Caco-2 (cell line): ENCODE measurements at regions not wholly inside any gene's neighbourhood (a gene's known extent, or its start where the extent isn't known, plus 50 kb on each side); places are given as distances from the start of the nearest gene placed in this dataset.

Source experiments
- BruUV-seq: library from RNA; stranded (reverse); fragments of 400-500 nt; replicated peaks from 2 replicates; lab custom pipeline; 2021; lab: Mats Ljungman, UMichigan
- CTCF ChIA-PET: fragments of 300-600 bp; sonication (Branson Sonifier 250); formaldehyde crosslinking; loops from one replicate; lab custom pipeline; 2022; ENCODE audit warnings: antibody characterized with exemption; lab: Charles Lee
- POLR2A ChIA-PET: fragments of 300-600 bp; sonication (Branson Sonifier 250); formaldehyde crosslinking; loops from one replicate; lab custom pipeline; 2022; ENCODE audit warnings: antibody characterized with exemption; lab: Charles Lee
- DNase-seq, 2 experiments: peaks; one replicate each; pipeline versions ENCODE4 v3.0.0 to v3.0.0-alpha.2; 2020 to 2022
- H3K27me3 ChIP-seq: replicated peaks from 2 replicates; pipeline ENCODE4 v1.6.0; 2011; ENCODE audit warnings: low read length; ENCODE audit not compliant: control insufficient read depth, insufficient read depth
- H3K36me3 ChIP-seq: 2 replicates; pipeline ENCODE4 v1.5.1; 2011; ENCODE audit warnings: low read length; ENCODE audit not compliant: control insufficient read depth, insufficient read depth
- H3K4me1 ChIP-seq: fragments of 250-450 bp; sonication (Bioruptor Pico); 2 replicates; pipeline ENCODE4 v1.5.1; 2020; ENCODE audit warnings: mild to moderate bottlenecking
- H3K4me3 ChIP-seq: 2 replicates; pipeline ENCODE4 v1.5.1; 2011; ENCODE audit warnings: low read depth, mild to moderate bottlenecking, control low read depth, low read length
- H3K9me3 ChIP-seq: fragments of 250-450 bp; sonication (Bioruptor Pico); 2 replicates; pipeline ENCODE4 v1.5.1; 2020; ENCODE audit warnings: mild to moderate bottlenecking, moderate library complexity
- H3K27ac Mint-ChIP-seq: one replicate; pipeline ENCODE4 v1.8.0; 2022; ENCODE audit warnings: mixed read lengths; ENCODE audit not compliant: unreplicated experiment
- H3K27me3 Mint-ChIP-seq: one replicate; pipeline ENCODE4 v1.8.0; 2022; ENCODE audit warnings: mixed read lengths; ENCODE audit not compliant: insufficient read depth, unreplicated experiment
- H3K36me3 Mint-ChIP-seq: one replicate; pipeline ENCODE4 v1.8.0; 2022; ENCODE audit warnings: mild to moderate bottlenecking, mixed read lengths; ENCODE audit not compliant: insufficient read depth, unreplicated experiment
- H3K4me1 Mint-ChIP-seq: one replicate; pipeline ENCODE4 v1.8.0; 2022; ENCODE audit warnings: low read depth, mixed read lengths; ENCODE audit not compliant: unreplicated experiment
- H3K4me3 Mint-ChIP-seq: one replicate; pipeline ENCODE4 v1.8.0; 2022; ENCODE audit warnings: mild to moderate bottlenecking, moderate library complexity, mixed read lengths; ENCODE audit not compliant: unreplicated experiment
- H3K9me3 Mint-ChIP-seq: one replicate; pipeline ENCODE4 v1.8.0; 2022; ENCODE audit warnings: mixed read lengths; ENCODE audit not compliant: unreplicated experiment
- CTCF ChIP-seq, 2 experiments: fragments of 200-600 bp in 1 of 2; IDR thresholded peaks; 1 replicate in 1 of 2; 2 replicates in 1 of 2; pipeline versions ENCODE4 v1.5.1 to v1.8.0; 2011 to 2022; ENCODE audit warnings: antibody characterized with exemption in 1 of 2, control low read depth in 1 of 2, inconsistent platforms in 1 of 2, low read depth in 1 of 2, low read length in 1 of 2, mild to moderate bottlenecking in 1 of 2, moderate library complexity in 1 of 2; ENCODE audit not compliant: insufficient read depth in 1 of 2, severe bottlenecking in 1 of 2, unreplicated experiment in 1 of 2
- intact Hi-C: fragments of 100-400 bp; cut with micrococcal nuclease; formaldehyde crosslinking; loops from one replicate; pipeline ENCODE4 v1.10.0; 2022; ENCODE audit not compliant: unreplicated experiment

DNA sequence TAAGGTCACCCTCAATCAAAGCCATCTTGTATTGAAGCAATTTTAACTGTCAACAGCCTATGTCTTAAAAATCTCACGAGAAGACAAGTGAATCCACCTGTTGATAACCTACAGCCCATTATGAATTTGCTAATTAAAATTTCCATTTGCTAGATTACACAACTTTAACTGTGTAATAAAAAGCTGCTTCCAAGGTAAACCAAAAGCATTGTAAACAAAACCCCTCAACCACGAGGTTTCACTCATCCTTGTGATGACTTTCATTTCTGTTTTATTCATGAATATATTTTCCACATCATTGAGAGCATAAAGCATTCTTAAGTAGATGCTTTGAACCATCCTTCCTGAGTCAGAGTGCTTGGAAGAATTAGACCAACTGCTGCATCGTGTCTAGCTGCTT, 217.5 kb upstream of the GYPA start:
- no peaks in the 10 kb centered on the region for H3K27me3 ChIP-seq
- no peak overlapping the region for H3K4me3 ChIP-seq
- intact Hi-C loops = no loop called here
- no peaks in the 10 kb centered on the region for H3K36me3 ChIP-seq
- TF ChIP-seq CTCF (IDR thresholded peaks at IDR 0.05; ENCODE audit: insufficient read depth in 1 of 2, low read depth in 1 of 2, low read length in 1 of 2, severe bottlenecking in 1 of 2, unreplicated experiment in 1 of 2) = no peak
- BruUV-seq = no TSS peak
- no peaks in the 10 kb centered on the region for H3K36me3 Mint-ChIP-seq
- no peak overlapping the region for H3K4me3 Mint-ChIP-seq
- DNase-seq = no peak
- H3K4me1 ChIP-seq = no peaks in the 10 kb centered on the region
- H3K9me3 Mint-ChIP-seq = no peaks in the 10 kb centered on the region
- H3K27ac Mint-ChIP-seq = no peak overlapping the region
- H3K27me3 Mint-ChIP-seq = no peaks in the 10 kb centered on the region
- ChIA-PET POLR2A (no interaction called here), CTCF (no interaction called here)
- H3K9me3 ChIP-seq = no peaks in the 10 kb centered on the region
- H3K4me1 Mint-ChIP-seq = no peaks in the 10 kb centered on the region

DNA sequence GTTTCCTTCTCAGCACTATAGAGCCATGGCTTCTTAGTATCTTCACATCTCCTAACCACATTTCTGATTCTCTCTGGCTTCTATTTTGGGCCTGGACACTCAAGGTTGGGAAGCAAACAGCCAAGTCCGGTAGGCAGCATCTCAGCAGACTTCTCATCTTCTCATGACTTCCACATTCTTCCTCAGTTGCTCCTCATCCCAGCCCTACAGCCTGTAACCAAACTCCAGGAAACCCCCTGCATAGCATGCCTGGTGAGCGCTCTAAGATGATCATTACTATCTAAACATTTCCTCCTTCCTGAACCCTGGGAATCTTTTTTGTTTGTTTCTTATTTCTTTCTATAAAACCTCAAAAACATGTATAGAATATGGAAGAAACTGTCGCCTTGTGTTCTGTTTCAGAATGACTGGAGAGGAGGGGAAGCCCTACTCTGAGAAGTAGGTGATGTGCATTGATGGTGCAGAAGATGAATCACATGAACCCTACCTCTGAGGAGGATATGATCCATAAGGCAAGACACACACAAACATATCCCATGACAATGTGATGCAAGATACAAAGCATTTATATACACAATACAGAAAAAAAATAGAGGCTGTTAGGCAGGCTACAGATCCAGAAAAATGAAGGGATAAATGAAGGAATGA, 219.8 kb upstream of the GYPA start:
- Mint-ChIP-seq H3K36me3 (no peaks in the 10 kb centered on the region), H3K4me1 (no peaks in the 10 kb centered on the region), H3K27me3 (no peaks in the 10 kb centered on the region), H3K9me3 (no peaks in the 10 kb centered on the region), H3K27ac (no peak overlapping the region), H3K4me3 (no peak overlapping the region)
- Histone ChIP-seq H3K9me3 (no peaks in the 10 kb centered on the region), H3K4me3 (no peak overlapping the region), H3K27me3 (no peaks in the 10 kb centered on the region), H3K36me3 (no peaks in the 10 kb centered on the region), H3K4me1 (no peaks in the 10 kb centered on the region)
- ChIA-PET CTCF (no interaction called here), POLR2A (no interaction called here)
- DNase-seq = no peak
- BruUV-seq = no TSS peak
- intact Hi-C loops = no loop called here
- TF ChIP-seq CTCF (IDR thresholded peaks at IDR 0.05; ENCODE audit: insufficient read depth in 1 of 2, low read depth in 1 of 2, low read length in 1 of 2, severe bottlenecking in 1 of 2, unreplicated experiment in 1 of 2) = no peak

- DNase-seq = no peak
- POLR2A ChIA-PET = no interaction called here
- no peak overlapping the region for H3K4me3 Mint-ChIP-seq
- no peak overlapping the region for H3K27ac Mint-ChIP-seq
- no peaks in the 10 kb centered on the region for H3K27me3 Mint-ChIP-seq
- no peak overlapping the region for H3K4me3 ChIP-seq
- H3K9me3 ChIP-seq = no peaks in the 10 kb centered on the region
- no peaks in the 10 kb centered on the region for H3K4me1 ChIP-seq
- intact Hi-C loops = no loop called here
- no peaks in the 10 kb centered on the region for H3K27me3 ChIP-seq
- H3K9me3 Mint-ChIP-seq = no peaks in the 10 kb centered on the region
- no peaks in the 10 kb centered on the region for H3K4me1 Mint-ChIP-seq
- CTCF ChIA-PET = no interaction called here
- no peaks in the 10 kb centered on the region for H3K36me3 Mint-ChIP-seq
- H3K36me3 ChIP-seq = no peaks in the 10 kb centered on the region
- no peak for TF ChIP-seq CTCF (IDR thresholded peaks at IDR 0.05; ENCODE audit: insufficient read depth in 1 of 2, low read depth in 1 of 2, low read length in 1 of 2, severe bottlenecking in 1 of 2, unreplicated experiment in 1 of 2)
- BruUV-seq = no TSS peak
These were observed 221.8 kb upstream of the GYPA start for GRCh38 chr4:144362366-144362765.
